ENCODE measurements at regions not wholly inside any gene's neighbourhood (a gene's known extent, or its start where the extent isn't known, plus 50 kb on each side); places are given as distances from the start of the nearest gene placed in this dataset.

- DNase-seq (ENCODE audit: low read depth, low spot score) (no peak), ATAC-seq (no peak)
- H3K36me3 ChIP-seq (ENCODE audit: control insufficient read depth, insufficient read depth, low read length), result no peaks in the 10 kb centered on the region
- no peaks in the 10 kb centered on the region for H3K9me3 ChIP-seq (ENCODE audit: control insufficient read depth, insufficient read depth, low read depth, low read length)
- no peak overlapping the region for H3K4me3 ChIP-seq (ENCODE audit: low read depth in 2 of 2, low read length in 2 of 2)
- CTCF ChIA-PET, result no interaction called here
- POLR2A ChIA-PET, result no interaction called here
- BruUV-seq (replicated peaks), result no TSS peak
- H3K27ac ChIP-seq (ENCODE audit: low read length), result no peak overlapping the region
- H3K4me1 ChIP-seq (ENCODE audit: control insufficient read depth, insufficient read depth, low read length), result no peaks in the 10 kb centered on the region
- no peak for TF ChIP-seq REST (IDR thresholded peaks at IDR 0.05; ENCODE audit: insufficient read depth in 1 of 2, low read depth in 2 of 2, low read length in 1 of 2)
- TF ChIP-seq SIN3A (IDR thresholded peaks at IDR 0.05; ENCODE audit: borderline replicate concordance, insufficient read depth, low read depth, low read length), result no peak
- TF ChIP-seq POLR2AphosphoS5 (IDR thresholded peaks at IDR 0.05; ENCODE audit: low read depth, low read length), result no peak
- no peak for TF ChIP-seq TCF7L2 (IDR thresholded peaks at IDR 0.05; ENCODE audit: low read depth, low read length)
- no peak for TF ChIP-seq CTCF (IDR thresholded peaks at IDR 0.05)
- intact Hi-C loops (cut with micrococcal nuclease; ENCODE audit: unreplicated experiment), result no loop called here
- no peaks in the 10 kb centered on the region for H3K27me3 ChIP-seq (ENCODE audit: control insufficient read depth, insufficient read depth, low read length)
- in situ Hi-C loops (cut with HindIII; ENCODE audit: low pct_unique_long_range_greater_than_20kb, low sequenced_read_pairs), result no loop called here
Observed at GRCh38 chr11:30705913-30706675, 119.9 kb upstream of the MPPED2 start.

- no peaks in the 10 kb centered on the region for H3K4me1 ChIP-seq (ENCODE audit: control insufficient read depth, insufficient read depth, low read length)
- TF ChIP-seq TCF7L2 (IDR thresholded peaks at IDR 0.05; ENCODE audit: low read depth, low read length) (no peak), REST (IDR thresholded peaks at IDR 0.05; ENCODE audit: insufficient read depth in 1 of 2, low read depth in 2 of 2, low read length in 1 of 2) (no peak), SIN3A (IDR thresholded peaks at IDR 0.05; ENCODE audit: borderline replicate concordance, insufficient read depth, low read depth, low read length) (no peak), CTCF (IDR thresholded peaks at IDR 0.05) (no peak), POLR2AphosphoS5 (IDR thresholded peaks at IDR 0.05; ENCODE audit: low read depth, low read length) (no peak)
- no peak overlapping the region for H3K27ac ChIP-seq (ENCODE audit: low read length)
- no peaks in the 10 kb centered on the region for H3K9me3 ChIP-seq (ENCODE audit: control insufficient read depth, insufficient read depth, low read depth, low read length)
- CTCF ChIA-PET, result no interaction called here
- no peaks in the 10 kb centered on the region for H3K27me3 ChIP-seq (ENCODE audit: control insufficient read depth, insufficient read depth, low read length)
- intact Hi-C loops (cut with micrococcal nuclease; ENCODE audit: unreplicated experiment) (no loop called here), in situ Hi-C loops (cut with HindIII; ENCODE audit: low pct_unique_long_range_greater_than_20kb, low sequenced_read_pairs) (no loop called here)
- no peaks in the 10 kb centered on the region for H3K36me3 ChIP-seq (ENCODE audit: control insufficient read depth, insufficient read depth, low read length)
- no peak for DNase-seq (ENCODE audit: low read depth, low spot score)
- ATAC-seq, result no peak
- no TSS peak for BruUV-seq (replicated peaks)
- POLR2A ChIA-PET, result no interaction called here
- no peak overlapping the region for H3K4me3 ChIP-seq (ENCODE audit: low read depth in 2 of 2, low read length in 2 of 2)
Observed at GRCh38 chr11:30698425-30698824, 112.3 kb upstream of the MPPED2 start.

All from Panc1 (cell line).